ENCODE measurements at regions not wholly inside any gene's neighbourhood (a gene's known extent, or its start where the extent isn't known, plus 50 kb on each side); places are given as distances from the start of the nearest gene placed in this dataset.

- H3K27ac ChIP-seq (ENCODE audit: low read depth, low read length), result no peak overlapping the region
- H3K27me3 ChIP-seq (ENCODE audit: control insufficient read depth, low read length), result no peaks in the 10 kb centered on the region
- H3K4me1 ChIP-seq (ENCODE audit: control insufficient read depth, low read length), result no peaks in the 10 kb centered on the region
- H4K20me1 ChIP-seq (ENCODE audit: control insufficient read depth, insufficient read depth, low read depth, low read length), result no peaks in the 10 kb centered on the region
- no peaks in the 10 kb centered on the region for H3K9me2 ChIP-seq (replicated peaks; ENCODE audit: control insufficient read depth, low read length)
- no peak overlapping the region for H3K4me3 ChIP-seq (ENCODE audit: low read length)
- no peaks in the 10 kb centered on the region for H3K36me3 ChIP-seq (ENCODE audit: control insufficient read depth, low read length)
- no peaks in the 10 kb centered on the region for H3K9me3 ChIP-seq (ENCODE audit: control insufficient read depth, insufficient read depth, low read length)
- TF ChIP-seq CTCF (IDR thresholded peaks at IDR 0.05; ENCODE audit: low read depth, low read length, poor library complexity, severe bottlenecking) (no peak), EZH2phosphoT487 (IDR thresholded peaks at IDR 0.05; ENCODE audit: borderline replicate concordance, low read length) (no peak)
- H3K4me2 ChIP-seq (ENCODE audit: low read length), result no peak overlapping the region
- H3K79me2 ChIP-seq (ENCODE audit: control insufficient read depth, low read length), result no peaks in the 10 kb centered on the region
- no peaks in the 10 kb centered on the region for H3F3A ChIP-seq (ENCODE audit: control insufficient read depth, insufficient read depth)
Observed at GRCh38 chr1:4962836-4963235, 308.4 kb downstream of the AJAP1 start.

DNA sequence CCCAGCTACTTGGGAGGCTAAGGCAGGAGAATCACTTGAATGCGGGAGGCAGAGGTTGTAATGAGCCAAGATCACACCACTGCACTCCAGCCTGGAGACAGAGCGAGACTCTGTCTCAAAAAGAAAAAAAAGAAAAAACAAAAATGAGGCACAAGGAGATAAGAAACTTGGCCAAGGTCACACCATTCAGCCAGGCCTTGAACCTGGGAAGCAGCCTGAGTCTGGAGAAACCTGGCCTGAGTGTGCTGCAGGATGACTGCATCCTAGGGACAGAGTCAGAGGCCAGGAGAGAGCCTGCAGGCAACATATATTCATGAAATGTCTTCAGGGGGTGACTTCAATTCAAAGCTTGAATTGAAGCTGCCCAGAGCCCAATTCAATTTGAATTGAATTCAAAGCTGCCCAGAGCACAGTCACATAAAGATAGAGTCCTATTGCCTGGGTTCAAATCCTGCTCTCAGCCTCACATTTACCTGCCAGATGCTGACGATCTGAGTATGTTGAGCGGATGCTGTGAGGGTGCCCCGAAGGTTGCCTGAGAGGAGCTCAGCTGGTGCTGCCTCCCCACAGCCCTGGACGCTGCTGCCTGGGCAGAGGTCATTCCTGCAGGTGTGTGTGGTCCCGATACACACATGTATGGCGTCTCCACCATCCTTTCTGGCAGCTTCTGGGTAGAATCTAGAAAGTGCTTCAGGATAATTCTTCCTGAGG lies 307.7 kb downstream of the AJAP1 start:
- H3K27me3 ChIP-seq (ENCODE audit: control insufficient read depth, low read length), result no peaks in the 10 kb centered on the region
- no peaks in the 10 kb centered on the region for H3K4me1 ChIP-seq (ENCODE audit: control insufficient read depth, low read length)
- H3K4me3 ChIP-seq (ENCODE audit: low read length), result no peak overlapping the region
- no peaks in the 10 kb centered on the region for H3K9me3 ChIP-seq (ENCODE audit: control insufficient read depth, insufficient read depth, low read length)
- no peaks in the 10 kb centered on the region for H3K36me3 ChIP-seq (ENCODE audit: control insufficient read depth, low read length)
- H3K4me2 ChIP-seq (ENCODE audit: low read length), result no peak overlapping the region
- H3K27ac ChIP-seq (ENCODE audit: low read depth, low read length), result no peak overlapping the region
- H3K79me2 ChIP-seq (ENCODE audit: control insufficient read depth, low read length), result no peaks in the 10 kb centered on the region
- H4K20me1 ChIP-seq (ENCODE audit: control insufficient read depth, insufficient read depth, low read depth, low read length), result no peaks in the 10 kb centered on the region
- TF ChIP-seq CTCF (IDR thresholded peaks at IDR 0.05; ENCODE audit: low read depth, low read length, poor library complexity, severe bottlenecking) (no peak), EZH2phosphoT487 (IDR thresholded peaks at IDR 0.05; ENCODE audit: borderline replicate concordance, low read length) (no peak)
- no peaks in the 10 kb centered on the region for H3K9me2 ChIP-seq (replicated peaks; ENCODE audit: control insufficient read depth, low read length)
- H3F3A ChIP-seq (ENCODE audit: control insufficient read depth, insufficient read depth), result no peaks in the 10 kb centered on the region

GRCh38 chr1:4960782-4961475 lies 306.5 kb downstream of the AJAP1 start:
- Histone ChIP-seq H3F3A (ENCODE audit: control insufficient read depth, insufficient read depth) (no peaks in the 10 kb centered on the region), H3K9me3 (ENCODE audit: control insufficient read depth, insufficient read depth, low read length) (no peaks in the 10 kb centered on the region), H3K9me2 (replicated peaks; ENCODE audit: control insufficient read depth, low read length) (no peaks in the 10 kb centered on the region), H3K36me3 (ENCODE audit: control insufficient read depth, low read length) (no peaks in the 10 kb centered on the region), H4K20me1 (ENCODE audit: control insufficient read depth, insufficient read depth, low read depth, low read length) (no peaks in the 10 kb centered on the region), H3K27me3 (ENCODE audit: control insufficient read depth, low read length) (no peaks in the 10 kb centered on the region), H3K4me1 (ENCODE audit: control insufficient read depth, low read length) (no peaks in the 10 kb centered on the region), H3K4me3 (ENCODE audit: low read length) (no peak overlapping the region), H3K27ac (ENCODE audit: low read depth, low read length) (no peak overlapping the region), H3K4me2 (ENCODE audit: low read length) (no peak overlapping the region), H3K79me2 (ENCODE audit: control insufficient read depth, low read length) (no peaks in the 10 kb centered on the region)
- TF ChIP-seq CTCF (IDR thresholded peaks at IDR 0.05; ENCODE audit: low read depth, low read length, poor library complexity, severe bottlenecking) (no peak), EZH2phosphoT487 (IDR thresholded peaks at IDR 0.05; ENCODE audit: borderline replicate concordance, low read length) (no peak)

Data from DOHH2 (cell line).